ENCODE measurements at regions not wholly inside any gene's neighbourhood (a gene's known extent, or its start where the extent isn't known, plus 50 kb on each side); places are given as distances from the start of the nearest gene placed in this dataset.

- H2AFZ ChIP-seq (ENCODE audit: low read depth, low read length, poor library complexity, severe bottlenecking), result no peak overlapping the region
- H3K4me2 ChIP-seq (ENCODE audit: low read length), result no peak overlapping the region
- H3K27me3 ChIP-seq (ENCODE audit: insufficient read depth, low read length), result no peaks in the 10 kb centered on the region
- DNase-seq (ENCODE audit: low read depth, low spot score) (no peak), ATAC-seq (no peak)
- no peak overlapping the region for H3K4me3 ChIP-seq (replicated peaks in 1 of 2; ENCODE audit: low read depth in 1 of 2, low read length in 2 of 2)
- no peaks in the 10 kb centered on the region for H3K9me3 ChIP-seq (ENCODE audit: control insufficient read depth in 1 of 2, insufficient read depth in 1 of 2, low read depth in 1 of 2, low read length in 2 of 2)
- no peaks in the 10 kb centered on the region for H3K36me3 ChIP-seq (ENCODE audit: control insufficient read depth in 1 of 2, insufficient read depth in 2 of 2, low read length in 2 of 2)
- no TSS peak for BruUV-seq (replicated peaks)
- no peaks in the 10 kb centered on the region for H4K20me1 ChIP-seq (ENCODE audit: insufficient read depth)
- ChIA-PET CTCF (no interaction called here), POLR2A (no interaction called here), RAD21 (ENCODE audit: low non-redundant PET in 1 of 2, low total read pairs in 2 of 2, uncharacterized antibody in 2 of 2, unreplicated experiment in 2 of 2) (no interaction called here)
- no peak overlapping the region for H3K27ac ChIP-seq (ENCODE audit: low read depth, low read length)
- no peaks in the 10 kb centered on the region for H3K9me2 ChIP-seq (ENCODE audit: insufficient read depth)
- peaks cover 0 to 3% of the 10 kb centered on the region in 2 experiments; a peak in 1 of 4 replicates for H3K4me1 ChIP-seq (ENCODE audit: control insufficient read depth in 1 of 2, insufficient read depth in 2 of 2, low read length in 2 of 2)
- TF ChIP-seq EZH2phosphoT487 (IDR thresholded peaks at IDR 0.05; ENCODE audit: borderline replicate concordance), result no peak
- H3K9ac ChIP-seq (ENCODE audit: low read length), result no peak overlapping the region
- intact Hi-C loops (cut with micrococcal nuclease), result no loop called here
- no peaks in the 10 kb centered on the region for H3K79me2 ChIP-seq (ENCODE audit: insufficient read depth, low read length)
Observed at GRCh38 chr5:74124826-74125225, 498.8 kb downstream of the ARHGEF28 start.

- no peaks in the 10 kb centered on the region for H3K79me2 ChIP-seq (ENCODE audit: insufficient read depth, low read length)
- ATAC-seq (no peak), DNase-seq (ENCODE audit: low read depth, low spot score) (no peak)
- no peak overlapping the region for H2AFZ ChIP-seq (ENCODE audit: low read depth, low read length, poor library complexity, severe bottlenecking)
- H4K20me1 ChIP-seq (ENCODE audit: insufficient read depth), result no peaks in the 10 kb centered on the region
- intact Hi-C loops (cut with micrococcal nuclease), result no loop called here
- no TSS peak for BruUV-seq (replicated peaks)
- no peaks in the 10 kb centered on the region for H3K9me2 ChIP-seq (ENCODE audit: insufficient read depth)
- CTCF ChIA-PET, result no interaction called here
- H3K9ac ChIP-seq (ENCODE audit: low read length), result no peak overlapping the region
- no peak overlapping the region for H3K4me2 ChIP-seq (ENCODE audit: low read length)
- no peaks in the 10 kb centered on the region for H3K27me3 ChIP-seq (ENCODE audit: insufficient read depth, low read length)
- RAD21 ChIA-PET (ENCODE audit: low non-redundant PET in 1 of 2, low total read pairs in 2 of 2, uncharacterized antibody in 2 of 2, unreplicated experiment in 2 of 2), result no interaction called here
- H3K4me3 ChIP-seq (replicated peaks in 1 of 2; ENCODE audit: low read depth in 1 of 2, low read length in 2 of 2), result no peak overlapping the region
- no peaks in the 10 kb centered on the region for H3K9me3 ChIP-seq (ENCODE audit: control insufficient read depth in 1 of 2, insufficient read depth in 1 of 2, low read depth in 1 of 2, low read length in 2 of 2)
- H3K36me3 ChIP-seq (ENCODE audit: control insufficient read depth in 1 of 2, insufficient read depth in 2 of 2, low read length in 2 of 2), result no peaks in the 10 kb centered on the region
- POLR2A ChIA-PET, result no interaction called here
- no peak overlapping the region for H3K27ac ChIP-seq (ENCODE audit: low read depth, low read length)
- H3K4me1 ChIP-seq (ENCODE audit: control insufficient read depth in 1 of 2, insufficient read depth in 2 of 2, low read length in 2 of 2), result peaks cover 0 to 3% of the 10 kb centered on the region in 2 experiments; a peak in 1 of 4 replicates
- TF ChIP-seq RAD21 (IDR thresholded peaks at IDR 0.05; ENCODE audit: low read depth) (no peak), ZFX (IDR thresholded peaks at IDR 0.05) (no peak), CBX3 (IDR thresholded peaks at IDR 0.05; ENCODE audit: low read depth) (no peak), TCF7L2 (IDR thresholded peaks at IDR 0.05; ENCODE audit: borderline replicate concordance, extremely low read depth, insufficient read depth, insufficient read length) (no peak), MAX (IDR thresholded peaks at IDR 0.05) (no peak), FOSL1 (IDR thresholded peaks at IDR 0.05; ENCODE audit: low read depth) (no peak), ZBTB33 (IDR thresholded peaks at IDR 0.05; ENCODE audit: extremely low read depth, insufficient replicate concordance, low read length) (no peak), SP1 (IDR thresholded peaks at IDR 0.05; ENCODE audit: low read depth) (no peak), ZNF274 (IDR thresholded peaks at IDR 0.05; ENCODE audit: low read depth, low read length) (no peak), SRF (IDR thresholded peaks at IDR 0.05; ENCODE audit: low read depth) (no peak), YY1 (IDR thresholded peaks at IDR 0.05; ENCODE audit: extremely low read depth, insufficient replicate concordance, low read depth, low read length) (no peak), SIN3A (IDR thresholded peaks at IDR 0.05; ENCODE audit: low read depth) (no peak), EZH2phosphoT487 (IDR thresholded peaks at IDR 0.05; ENCODE audit: borderline replicate concordance) (no peak), POLR2AphosphoS5 (IDR thresholded peaks at IDR 0.05; ENCODE audit: low read depth, low read length) (no peak), EZH2 (IDR thresholded peaks at IDR 0.05) (no peak), ATF3 (IDR thresholded peaks at IDR 0.05) (no peak), CEBPB (IDR thresholded peaks at IDR 0.05; ENCODE audit: low read depth) (no peak), POLR2A (IDR thresholded peaks at IDR 0.05; ENCODE audit: borderline replicate concordance, extremely low read depth, insufficient read depth, insufficient read length) (no peak), EGR1 (IDR thresholded peaks at IDR 0.05; ENCODE audit: low read depth) (no peak)
Observed at GRCh38 chr5:74123929-74124328, 497.9 kb downstream of the ARHGEF28 start.
